Panc1 (cell line): ENCODE measurements at regions not wholly inside any gene's neighbourhood (a gene's known extent, or its start where the extent isn't known, plus 50 kb on each side); places are given as distances from the start of the nearest gene placed in this dataset.

Experiments
- ATAC-seq: fragments of 200-7000 bp; cut with Tn5 transposase; 2 replicates; pipeline ENCODE4 v1.9.1; 2020; ENCODE audit warnings: mild to moderate bottlenecking, moderate library complexity
- BruUV-seq: library from RNA; stranded (reverse); fragments of 400-500 nt; replicated peaks from 2 replicates; lab custom pipeline; 2021; lab: Mats Ljungman, UMichigan
- CTCF ChIA-PET: fragments of 300-600 bp; sonication (Branson Sonifier 250); formaldehyde crosslinking; loops from one replicate; lab custom pipeline; 2022; ENCODE audit warnings: antibody characterized with exemption; lab: Charles Lee
- POLR2A ChIA-PET: fragments of 300-600 bp; sonication (Branson Sonifier 250); formaldehyde crosslinking; loops from one replicate; lab custom pipeline; 2022; ENCODE audit warnings: antibody characterized with exemption; lab: Charles Lee
- DNase-seq: peaks from one replicate; pipeline ENCODE4 v3.0.0-alpha.2; 2010; ENCODE audit warnings: low read depth, low spot score
- H3K27ac ChIP-seq: 2 replicates; pipeline ENCODE4 v1.5.1; 2011; ENCODE audit warnings: mild to moderate bottlenecking, low read length, inconsistent platforms
- H3K27me3 ChIP-seq: fragments of 200-500 bp; sonication (Bioruptor generic); 2 replicates; pipeline ENCODE4 v1.6.0; 2014; ENCODE audit warnings: low read length, inconsistent platforms; ENCODE audit not compliant: control insufficient read depth, insufficient read depth
- H3K36me3 ChIP-seq: fragments of 200-500 bp; sonication (Bioruptor generic); 2 replicates; pipeline ENCODE4 v1.5.1; 2014; ENCODE audit warnings: inconsistent platforms, mild to moderate bottlenecking, low read length, moderate library complexity; ENCODE audit not compliant: control insufficient read depth, insufficient read depth
- H3K4me1 ChIP-seq: 2 replicates; pipeline ENCODE4 v1.5.1; 2011; ENCODE audit warnings: inconsistent platforms, mild to moderate bottlenecking, low read length, moderate library complexity; ENCODE audit not compliant: control insufficient read depth, insufficient read depth
- H3K4me3 ChIP-seq, 2 experiments: 2 replicates each; pipeline ENCODE4 v1.5.1; 2011 to 2012; ENCODE audit warnings: low read depth in 2 of 2, low read length in 2 of 2, mild to moderate bottlenecking in 2 of 2, inconsistent platforms in 1 of 2, moderate library complexity in 1 of 2
- H3K9me3 ChIP-seq: fragments of 200-500 bp; sonication (Bioruptor generic); 2 replicates; pipeline ENCODE4 v1.5.1; 2014; ENCODE audit warnings: low read depth, mild to moderate bottlenecking, inconsistent platforms, low read length, moderate library complexity; ENCODE audit not compliant: control insufficient read depth, insufficient read depth
- CTCF ChIP-seq: fragments of 450-650 bp; IDR thresholded peaks from 2 replicates; pipeline ENCODE4 v1.5.1; 2017; ENCODE audit warnings: mild to moderate bottlenecking
- POLR2AphosphoS5 ChIP-seq: IDR thresholded peaks from 2 replicates; pipeline ENCODE4 v1.6.1; 2012; ENCODE audit warnings: mild to moderate bottlenecking, low read depth, low read length, moderate library complexity
- REST ChIP-seq, 2 experiments: IDR thresholded peaks; 2 replicates each; pipeline ENCODE4 v1.6.1; 2011 to 2012; ENCODE audit warnings: low read depth in 2 of 2, control low read depth in 1 of 2, low read length in 1 of 2, mild to moderate bottlenecking in 1 of 2, moderate library complexity in 1 of 2; ENCODE audit not compliant: insufficient read depth in 1 of 2
- SIN3A ChIP-seq: IDR thresholded peaks from 2 replicates; pipeline ENCODE4 v1.6.1; 2012; ENCODE audit warnings: low read depth, mild to moderate bottlenecking, low read length, moderate library complexity, borderline replicate concordance; ENCODE audit not compliant: insufficient read depth
- TCF7L2 ChIP-seq: IDR thresholded peaks from 2 replicates; pipeline ENCODE4 v1.6.1; 2011; ENCODE audit warnings: mild to moderate bottlenecking, low read depth, low read length, inconsistent platforms
- in situ Hi-C: cut with HindIII; loops from 2 replicates; pipeline ENCODE4 v1.10.0; 2016; ENCODE audit warnings: low sequenced_read_pairs, low pct_unique_long_range_greater_than_20kb
- intact Hi-C: fragments of 100-400 bp; cut with micrococcal nuclease; formaldehyde crosslinking; loops from one replicate; pipeline ENCODE4 v1.10.0; 2022; ENCODE audit not compliant: unreplicated experiment

GRCh38 chr2:239488125-239488524 is 87.3 kb upstream of the HDAC4 start:
- ChIA-PET POLR2A (no interaction called here), CTCF (no interaction called here)
- Histone ChIP-seq H3K4me3 (no peak overlapping the region), H3K9me3 (no peaks in the 10 kb centered on the region), H3K36me3 (no peaks in the 10 kb centered on the region), H3K27ac (no peak overlapping the region), H3K4me1 (no peaks in the 10 kb centered on the region), H3K27me3 (peaks cover 9% of the 10 kb centered on the region)
- ATAC-seq (no peak; the same call in 1 of the 2 replicates), DNase-seq (no peak)
- BruUV-seq, result no TSS peak
- intact Hi-C loops, result no loop called here
- TF ChIP-seq SIN3A, result no peak
- no peak for TF ChIP-seq TCF7L2
- in situ Hi-C loops, result no loop called here

- Histone ChIP-seq H3K9me3 (no peaks in the 10 kb centered on the region), H3K27me3 (peaks cover 5% of the 10 kb centered on the region; the same call in 1 of the 2 replicates), H3K4me1 (no peaks in the 10 kb centered on the region), H3K36me3 (no peaks in the 10 kb centered on the region), H3K4me3 (no peak overlapping the region), H3K27ac (no peak overlapping the region)
- DNase-seq (no peak), ATAC-seq (no peak)
- intact Hi-C loops (no loop called here), in situ Hi-C loops (no loop called here)
- TF ChIP-seq CTCF, result no peak
- no TSS peak for BruUV-seq
- POLR2A ChIA-PET, result no interaction called here
- CTCF ChIA-PET, result no interaction called here
Measured at GRCh38 chr2:239487272-239487671, 86.5 kb upstream of the HDAC4 start.

- Histone ChIP-seq H3K36me3 (no peaks in the 10 kb centered on the region), H3K27me3 (peaks cover 5% of the 10 kb centered on the region; the same call in 1 of the 2 replicates), H3K9me3 (no peaks in the 10 kb centered on the region), H3K27ac (no peak overlapping the region), H3K4me3 (no peak overlapping the region), H3K4me1 (no peaks in the 10 kb centered on the region)
- in situ Hi-C loops (no loop called here), intact Hi-C loops (no loop called here)
- no peak for ATAC-seq
- CTCF ChIA-PET, result no interaction called here
- no TSS peak for BruUV-seq
- TF ChIP-seq REST (IDR thresholded peaks at IDR 0.05; ENCODE audit: insufficient read depth in 1 of 2, low read depth in 2 of 2, low read length in 1 of 2) (no peak), SIN3A (no peak), CTCF (no peak), POLR2AphosphoS5 (no peak), TCF7L2 (no peak)
- POLR2A ChIA-PET, result no interaction called here
- DNase-seq, result no peak
Measured at GRCh38 chr2:239485622-239486021, 84.8 kb upstream of the HDAC4 start.
